Stomach (tissue), 8 donors: ENCODE measurements at regions not wholly inside any gene's neighbourhood (a gene's known extent, or its start where the extent isn't known, plus 50 kb on each side); places are given as distances from the start of the nearest gene placed in this dataset.

Experiments used
- DNase-seq, 2 donors: peaks; one replicate each; pipeline versions ENCODE4 v3.0.0 to v3.0.0-alpha.2; 2013 to 2019
- H3K27ac ChIP-seq, 5 donors: fragments of 200-600 bp in 4 of 5; sonication (generic) in 4 of 5; one replicate each; pipeline ENCODE4 v1.5.1; 2013 to 2019; ENCODE audit warnings: mild to moderate bottlenecking in 1 of 5, moderate library complexity in 1 of 5
- H3K27me3 ChIP-seq, 3 donors: fragments of 200-600 bp; sonication (generic); one replicate each; pipeline ENCODE4 v1.5.1; 2017 to 2019; ENCODE audit warnings: mixed run types in 1 of 3
- H3K36me3 ChIP-seq, 4 donors: fragments of 200-600 bp; sonication (generic); 1 replicate in 3 of 4; 2 replicates in 1 of 4; pipeline ENCODE4 v1.5.1; 2016 to 2019
- H3K4me1 ChIP-seq, 4 donors: fragments of 200-600 bp; sonication (generic); one replicate each; pipeline ENCODE4 v1.5.1; 2016 to 2019
- H3K4me3 ChIP-seq, 4 donors: fragments of 200-600 bp; sonication (generic) in 3 of 4; one replicate each; pipeline ENCODE4 v1.5.1; 2016 to 2019; ENCODE audit warnings: mild to moderate bottlenecking in 1 of 4
- H3K9me3 ChIP-seq, 4 donors: fragments of 200-600 bp; sonication (generic); one replicate each; pipeline ENCODE4 v1.5.1; 2016 to 2019
- EP300 ChIP-seq: sonication (generic); formaldehyde crosslinking; IDR thresholded peaks from one replicate; pipeline ENCODE4 v1.6.1; 2017; ENCODE audit warnings: antibody characterized with exemption
- POLR2A ChIP-seq, 4 donors: fragments of 450-650 bp; IDR thresholded peaks; one replicate each; pipeline ENCODE4 v1.6.1; 2016; ENCODE audit warnings: antibody characterized with exemption in 4 of 4, control low read depth in 2 of 4, mild to moderate bottlenecking in 1 of 4, moderate library complexity in 1 of 4
- POLR2AphosphoS5 ChIP-seq, 3 donors: sonication (generic); formaldehyde crosslinking; IDR thresholded peaks; one replicate each; pipeline ENCODE4 v1.6.1; 2016; ENCODE audit warnings: antibody characterized with exemption in 3 of 3
- WGBS, 5 donors: extraction: QIAGEN DNeasy Blood & Tissue Kit in 3 of 5; methylation state at CpG; one replicate each; pipeline versions ENCODE4 v1.1.5 to v1.1.7; 2013 to 2018; 5-methylcytosine and 5-hydroxymethylcytosine counted together
- intact Hi-C: fragments of 100-400 bp; cut with DNase I; formaldehyde crosslinking; loops from one replicate; pipeline ENCODE4 v1.15.1; 2023; ENCODE audit warnings: low total_unique reads
- TF ChIP-seq, protein P1 (sequence below), 7 experiments: fragments of 450-650 bp in 4 of 7; fragments of 200-600 bp in 3 of 7; sonication (generic) in 3 of 7; IDR thresholded peaks; one replicate each; pipeline ENCODE4 v1.5.1; 2016 to 2019; ENCODE audit warnings: antibody characterized with exemption in 7 of 7, control low read depth in 2 of 7, mild to moderate bottlenecking in 1 of 7
- donor health status: healthy with polysubstance abuse.
- donor health status: Bipolar disorder and iron deficiency.
- donor health status: healthy.

DNA sequence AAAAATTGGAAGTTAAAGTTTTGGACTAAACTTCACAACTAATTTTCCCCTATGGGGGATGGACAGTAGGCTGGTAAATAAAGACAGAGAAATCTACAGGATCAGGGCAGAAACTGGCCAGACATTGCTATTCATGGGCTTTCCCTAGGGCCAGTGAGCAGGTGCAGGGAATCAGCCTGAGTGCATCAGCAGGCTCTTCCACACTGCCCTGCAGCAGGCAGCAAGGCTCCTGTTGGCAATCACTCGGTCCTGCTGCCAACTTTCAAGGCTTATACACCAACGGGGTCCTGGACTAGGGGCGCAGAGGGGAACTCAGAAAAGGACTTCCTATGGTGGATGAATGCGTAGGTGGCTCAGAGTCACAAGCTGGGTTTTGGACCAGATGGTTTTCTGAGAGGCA, 59.8 kb upstream of the NHSL1 start:
- peaks cover 11 to 22% (median 18%) of the 10 kb centered on the region in 4 donors for H3K4me1 ChIP-seq
- intact Hi-C loops, result no loop called here
- TF ChIP-seq, protein P1, sequence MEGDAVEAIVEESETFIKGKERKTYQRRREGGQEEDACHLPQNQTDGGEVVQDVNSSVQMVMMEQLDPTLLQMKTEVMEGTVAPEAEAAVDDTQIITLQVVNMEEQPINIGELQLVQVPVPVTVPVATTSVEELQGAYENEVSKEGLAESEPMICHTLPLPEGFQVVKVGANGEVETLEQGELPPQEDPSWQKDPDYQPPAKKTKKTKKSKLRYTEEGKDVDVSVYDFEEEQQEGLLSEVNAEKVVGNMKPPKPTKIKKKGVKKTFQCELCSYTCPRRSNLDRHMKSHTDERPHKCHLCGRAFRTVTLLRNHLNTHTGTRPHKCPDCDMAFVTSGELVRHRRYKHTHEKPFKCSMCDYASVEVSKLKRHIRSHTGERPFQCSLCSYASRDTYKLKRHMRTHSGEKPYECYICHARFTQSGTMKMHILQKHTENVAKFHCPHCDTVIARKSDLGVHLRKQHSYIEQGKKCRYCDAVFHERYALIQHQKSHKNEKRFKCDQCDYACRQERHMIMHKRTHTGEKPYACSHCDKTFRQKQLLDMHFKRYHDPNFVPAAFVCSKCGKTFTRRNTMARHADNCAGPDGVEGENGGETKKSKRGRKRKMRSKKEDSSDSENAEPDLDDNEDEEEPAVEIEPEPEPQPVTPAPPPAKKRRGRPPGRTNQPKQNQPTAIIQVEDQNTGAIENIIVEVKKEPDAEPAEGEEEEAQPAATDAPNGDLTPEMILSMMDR (IDR thresholded peaks at IDR 0.05), result no peak
- TF ChIP-seq POLR2A (IDR thresholded peaks at IDR 0.05) (no peak), POLR2AphosphoS5 (IDR thresholded peaks at IDR 0.05) (no peak), EP300 (no peak)
- H3K36me3 ChIP-seq, result no peaks in the 10 kb centered on the region
- H3K4me3 ChIP-seq, result no peak overlapping the region
- no peak overlapping the region for H3K27ac ChIP-seq
- WGBS, 5 donors, result 71 to 100% (median 82%) methylated on average over 3 to 4 of the region's 4 CpGs
- H3K9me3 ChIP-seq, result no peaks in the 10 kb centered on the region
- no peaks in the 10 kb centered on the region for H3K27me3 ChIP-seq
- no peak for DNase-seq

- DNase-seq, result peak in 1 of 2 donors; percentile 70
- peaks cover 11 to 15% (median 12%) of the 10 kb centered on the region in 4 donors for H3K4me1 ChIP-seq
- H3K27me3 ChIP-seq, result no peaks in the 10 kb centered on the region
- no peaks in the 10 kb centered on the region for H3K9me3 ChIP-seq
- TF ChIP-seq, protein P1 (IDR thresholded peaks at IDR 0.05), result no peak
- TF ChIP-seq POLR2A (IDR thresholded peaks at IDR 0.05) (no peak), POLR2AphosphoS5 (IDR thresholded peaks at IDR 0.05) (no peak), EP300 (no peak)
- intact Hi-C loops, result no loop called here
- no peak overlapping the region for H3K4me3 ChIP-seq
- 49 to 61% (median 55%) methylated on average over 10 of the region's 10 CpGs for WGBS, 5 donors
- no peaks in the 10 kb centered on the region for H3K36me3 ChIP-seq
- peak overlapping the region in 4 of 5 donors; percentile 52 to 81 (median 60) for H3K27ac ChIP-seq
These were observed 61.0 kb upstream of the NHSL1 start for GRCh38 chr6:138560130-138560860.

DNA sequence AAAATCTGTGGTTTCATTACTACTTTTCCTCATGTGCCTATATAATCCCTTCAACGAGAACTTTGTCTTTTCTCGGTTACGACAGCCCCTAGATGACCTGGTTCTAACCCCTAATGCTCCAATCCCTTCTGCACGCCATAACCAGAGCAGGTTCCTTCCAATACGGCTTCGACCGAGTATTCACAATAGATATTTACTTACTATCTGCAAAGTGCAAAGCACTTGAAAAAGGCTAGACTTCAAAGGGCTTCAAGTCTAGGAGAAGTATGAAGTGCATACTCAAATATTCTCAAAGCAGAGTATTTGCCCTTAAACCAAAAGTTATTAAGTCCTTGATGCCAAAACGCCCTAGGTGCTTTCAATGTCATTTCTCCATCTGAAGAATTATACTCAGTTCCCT, 63.4 kb upstream of the NHSL1 start:
- WGBS, 5 donors, result 92 to 95% (median 93%) methylated on average over 8 of the region's 8 CpGs
- Histone ChIP-seq H3K27ac (no peak overlapping the region), H3K36me3 (no peaks in the 10 kb centered on the region), H3K4me1 (peaks cover 7 to 11% (median 7%) of the 10 kb centered on the region in 4 donors), H3K9me3 (no peaks in the 10 kb centered on the region), H3K27me3 (no peaks in the 10 kb centered on the region), H3K4me3 (no peak overlapping the region)
- intact Hi-C loops, result no loop called here
- no peak for DNase-seq
- no peak for TF ChIP-seq POLR2A (IDR thresholded peaks at IDR 0.05)
- no peak for TF ChIP-seq EP300
- TF ChIP-seq POLR2AphosphoS5 (IDR thresholded peaks at IDR 0.05), result no peak
- TF ChIP-seq, protein P1 (IDR thresholded peaks at IDR 0.05), result no peak

- 81 to 86% (median 83%) methylated on average over 6 of the region's 6 CpGs for WGBS, 5 donors
These were observed 63.9 kb upstream of the NHSL1 start for GRCh38 chr6:138563231-138563630.

More at GRCh38 chr6:138563231-138563630, 63.9 kb upstream of the NHSL1 start:
- Histone ChIP-seq H3K4me3 (no peak overlapping the region), H3K4me1 (peaks cover 7 to 11% (median 7%) of the 10 kb centered on the region in 4 donors), H3K27ac (no peak overlapping the region), H3K9me3 (no peaks in the 10 kb centered on the region), H3K27me3 (no peaks in the 10 kb centered on the region), H3K36me3 (no peaks in the 10 kb centered on the region)
- TF ChIP-seq POLR2A (IDR thresholded peaks at IDR 0.05) (no peak), POLR2AphosphoS5 (IDR thresholded peaks at IDR 0.05) (no peak), EP300 (no peak)
- TF ChIP-seq, protein P1 (IDR thresholded peaks at IDR 0.05), result no peak
- intact Hi-C loops, result no loop called here
- DNase-seq, result no peak
